GM19193 (cell line): ENCODE measurements at regions not wholly inside any gene's neighbourhood (a gene's known extent, or its start where the extent isn't known, plus 50 kb on each side); places are given as distances from the start of the nearest gene placed in this dataset.

Experiments used
- POLR2A ChIP-seq: IDR thresholded peaks from 4 replicates; pipeline ENCODE4 v1.6.1; 2011; ENCODE audit not compliant: insufficient read depth, insufficient read length; ENCODE audit errors: extremely low read depth

- no peak for TF ChIP-seq POLR2A
Measured at GRCh38 chr10:78602201-78602932, 466.4 kb upstream of the ZMIZ1 start.

DNA sequence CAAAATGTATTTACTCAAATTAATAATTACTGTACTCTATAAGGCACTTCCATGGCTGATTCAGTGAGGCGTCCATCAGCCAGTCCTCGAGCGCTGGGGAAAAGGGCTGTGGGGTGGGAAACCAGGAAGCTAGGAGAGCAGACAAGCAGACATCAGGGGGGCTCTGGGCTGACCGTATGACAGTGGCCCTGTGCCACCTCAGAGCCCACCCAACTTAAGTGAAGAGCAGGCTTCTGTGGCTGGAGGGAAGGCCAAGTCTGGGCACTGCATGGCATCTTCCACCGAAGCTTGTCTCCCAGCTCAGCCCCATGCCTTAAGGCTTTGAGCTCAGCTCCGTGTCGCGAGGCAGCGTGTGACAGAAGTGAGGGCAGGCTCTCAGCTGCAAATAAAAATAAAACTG lies 464.5 kb upstream of the ZMIZ1 start:
- TF ChIP-seq POLR2A: no peak

- TF ChIP-seq POLR2A: no peak
Measured at GRCh38 chr10:78604721-78605120, 464.0 kb upstream of the ZMIZ1 start.

DNA sequence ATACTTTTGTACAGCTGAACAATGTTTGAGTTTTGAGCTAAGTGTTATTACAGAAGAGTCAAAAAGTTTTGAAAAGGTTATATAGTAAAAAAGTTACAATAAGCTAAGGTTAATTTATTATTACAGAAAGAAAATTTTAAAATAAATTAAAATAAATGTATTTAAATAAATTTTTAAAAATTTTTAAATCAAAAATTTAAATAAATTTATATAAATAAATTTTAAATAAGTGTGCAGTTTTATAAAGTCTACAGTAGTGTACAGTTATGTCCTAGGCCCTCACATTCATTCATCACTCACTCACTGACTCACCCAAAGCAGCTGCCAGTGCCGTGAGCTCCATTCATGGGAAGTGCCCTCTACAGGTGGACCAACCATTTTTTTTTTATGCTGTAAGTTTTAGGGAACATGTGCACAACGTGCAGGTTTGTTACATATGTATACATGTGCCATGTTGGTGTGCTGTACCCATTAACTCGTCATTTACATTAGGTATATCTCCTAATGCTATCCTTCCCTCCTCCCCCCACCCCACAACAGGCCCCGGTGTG lies 462.9 kb upstream of the ZMIZ1 start:
- no peak for TF ChIP-seq POLR2A

GRCh38 chr10:78609976-78610375 lies 458.8 kb upstream of the ZMIZ1 start:
- no peak for TF ChIP-seq POLR2A

- TF ChIP-seq POLR2A: no peak
Measured at GRCh38 chr10:78613132-78613531, 455.6 kb upstream of the ZMIZ1 start.

DNA sequence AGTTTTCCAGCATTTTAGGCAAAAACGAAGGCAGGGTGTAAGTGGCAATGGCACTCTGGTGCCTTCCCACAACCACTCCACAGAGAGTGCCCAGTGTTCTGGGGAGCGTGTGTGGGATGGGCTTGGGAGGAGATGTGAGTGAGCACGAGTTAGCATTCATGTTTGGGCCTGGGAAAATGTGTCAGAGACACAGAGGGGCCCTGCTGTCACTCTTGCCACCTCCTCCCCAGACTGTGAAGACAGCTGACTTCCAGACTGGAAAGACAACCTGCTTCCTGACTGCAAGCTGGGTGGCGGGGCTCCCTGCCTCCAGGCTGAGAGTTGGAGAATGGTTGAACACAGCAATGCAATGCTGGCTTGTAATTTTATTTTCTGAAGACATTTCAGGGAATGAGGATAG lies 454.5 kb upstream of the ZMIZ1 start:
- TF ChIP-seq POLR2A: no peak

DNA sequence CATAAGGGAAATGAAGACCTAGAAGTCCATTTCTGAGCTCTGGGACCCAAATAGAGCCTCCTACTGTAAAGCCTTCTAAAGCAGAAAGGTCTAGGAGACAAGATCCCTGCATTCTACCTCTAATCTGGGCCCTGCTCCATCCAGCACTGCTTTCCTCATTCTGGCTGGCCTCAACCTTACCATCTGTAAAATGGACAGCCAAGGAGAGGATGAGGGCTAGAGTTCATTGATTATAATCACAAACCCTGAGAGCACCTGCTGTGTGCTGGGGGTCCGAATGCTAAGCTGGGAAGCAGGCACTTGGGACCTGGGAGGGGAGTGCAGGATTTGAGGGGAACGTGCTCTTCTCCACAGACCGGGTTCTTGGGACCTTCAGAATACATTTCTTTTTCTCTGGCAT lies 454.0 kb upstream of the ZMIZ1 start:
- no peak for TF ChIP-seq POLR2A

DNA sequence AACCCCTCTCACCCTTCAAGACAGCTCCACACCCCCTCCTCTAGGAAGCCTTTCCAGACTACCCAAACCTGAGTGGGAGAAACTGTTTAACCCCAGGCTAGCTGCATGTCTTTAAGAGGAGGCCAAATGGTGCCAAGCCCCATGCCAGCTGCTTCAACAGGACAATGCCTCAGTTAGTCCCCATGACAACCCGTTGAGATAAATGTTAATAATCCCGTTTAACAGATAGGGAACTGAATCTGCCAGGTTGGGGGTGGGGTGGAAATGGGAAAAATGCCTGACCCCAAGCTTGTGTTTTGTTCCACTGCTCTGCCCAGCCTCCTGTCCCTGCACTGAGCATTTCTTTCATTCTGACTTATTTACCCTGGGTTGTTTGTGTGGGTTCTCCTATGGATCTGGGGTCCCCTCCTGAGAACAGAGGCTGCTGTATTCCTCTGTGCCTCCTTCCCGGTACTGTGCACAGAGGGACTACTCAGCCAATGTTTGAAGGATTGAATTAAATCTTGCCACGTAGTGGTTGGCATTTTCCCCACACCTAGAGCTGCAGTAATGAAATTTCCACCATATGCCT lies 452.6 kb upstream of the ZMIZ1 start:
- TF ChIP-seq POLR2A: no peak

GRCh38 chr10:78617115-78617514 lies 451.7 kb upstream of the ZMIZ1 start:
- TF ChIP-seq POLR2A: no peak

- no peak for TF ChIP-seq POLR2A
Measured at GRCh38 chr10:78617631-78618030, 451.1 kb upstream of the ZMIZ1 start.

GRCh38 chr10:78618050-78618449 lies 450.7 kb upstream of the ZMIZ1 start:
- no peak for TF ChIP-seq POLR2A

DNA sequence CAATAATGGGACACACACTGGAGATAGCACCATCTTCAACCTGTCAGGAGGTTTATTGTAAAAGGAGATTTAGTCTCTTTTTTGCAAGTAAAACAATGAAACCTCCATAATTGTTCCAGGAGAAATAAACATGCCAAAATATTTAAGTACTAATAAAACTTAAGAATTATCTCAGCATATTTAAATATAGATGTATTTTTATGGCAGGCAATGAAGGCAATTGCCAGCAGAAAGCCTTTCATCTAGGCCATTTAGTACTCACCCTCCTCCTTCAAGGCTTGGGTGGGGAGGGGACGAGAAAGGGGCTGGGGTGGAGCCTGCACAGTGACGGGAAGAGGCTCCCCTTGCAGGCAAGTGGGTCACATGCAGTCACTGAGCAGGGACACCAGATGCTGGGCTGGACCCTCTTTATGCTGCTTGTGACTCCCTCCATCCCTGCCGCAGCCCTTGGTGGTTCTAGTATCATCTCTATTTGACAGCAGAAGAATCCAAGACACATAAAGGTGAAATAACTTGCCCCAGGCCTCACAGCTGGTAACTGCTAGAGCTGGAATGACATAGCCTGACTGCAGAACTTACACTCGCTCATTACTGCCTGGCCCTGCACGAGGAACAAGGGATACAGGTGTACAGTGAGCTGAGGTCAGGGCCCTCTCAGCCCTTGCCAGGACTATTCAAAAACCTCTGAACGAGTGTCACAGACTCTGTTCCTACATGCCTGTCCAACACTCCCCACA lies 449.5 kb upstream of the ZMIZ1 start:
- no peak for TF ChIP-seq POLR2A

DNA sequence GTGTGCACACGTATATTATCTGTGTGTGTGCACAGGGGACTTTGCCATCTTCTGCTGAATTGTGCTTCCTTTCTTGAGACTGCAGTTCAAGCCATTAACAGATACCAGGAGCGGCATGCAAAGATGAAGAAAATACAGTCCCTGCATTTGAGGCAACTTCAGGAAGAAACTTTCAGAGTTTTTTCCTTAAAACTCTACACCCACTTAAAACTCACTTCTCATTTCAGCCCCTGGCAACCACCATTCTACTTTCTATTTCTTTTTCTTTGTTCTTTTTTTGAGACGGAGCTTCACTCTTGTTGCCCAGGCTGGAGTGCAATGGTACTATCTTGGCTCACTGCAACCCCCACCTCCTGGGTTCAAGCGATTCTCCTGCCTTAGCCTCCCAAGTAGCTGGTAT lies 448.9 kb upstream of the ZMIZ1 start:
- TF ChIP-seq POLR2A: no peak

DNA sequence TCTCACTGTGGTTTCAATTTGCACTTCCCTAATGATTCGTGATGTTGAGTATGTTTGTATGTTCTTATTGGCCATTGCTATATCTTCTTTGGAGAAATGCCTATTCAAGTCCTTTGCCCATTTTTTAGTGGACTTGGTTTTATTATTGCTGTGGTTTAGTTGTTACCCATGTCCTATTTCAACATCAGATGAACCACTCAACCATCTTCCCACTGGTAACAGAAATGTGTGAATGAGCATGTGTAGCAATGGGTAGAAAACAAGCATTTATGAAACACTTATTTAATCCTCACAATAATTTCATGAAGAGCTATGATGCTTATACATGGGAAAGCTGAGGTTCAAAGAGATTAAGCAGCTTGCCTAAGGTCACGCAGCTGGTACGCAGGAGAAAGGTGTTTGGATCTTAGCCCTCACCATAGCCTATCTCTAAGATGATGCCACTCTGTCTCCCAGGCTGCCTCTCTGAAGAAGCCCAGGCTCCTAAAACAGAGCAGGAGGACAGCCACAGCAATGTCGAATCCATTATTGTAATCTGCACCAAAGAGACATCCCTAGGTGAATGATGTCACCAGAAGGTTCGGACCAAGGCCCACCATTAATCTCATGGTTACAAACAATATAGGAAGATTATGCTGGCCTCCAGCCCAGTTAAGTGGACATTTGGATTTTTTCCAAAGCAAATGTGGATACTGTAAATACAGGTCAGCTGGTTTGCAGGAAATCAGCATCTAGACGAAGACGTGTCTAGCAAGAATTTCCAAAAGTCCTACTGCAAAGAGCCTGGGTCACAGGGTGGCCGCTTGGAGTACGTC lies 447.6 kb upstream of the ZMIZ1 start:
- no peak for TF ChIP-seq POLR2A
